ENCODE measurements at regions not wholly inside any gene's neighbourhood (a gene's known extent, or its start where the extent isn't known, plus 50 kb on each side); places are given as distances from the start of the nearest gene placed in this dataset.

DNA sequence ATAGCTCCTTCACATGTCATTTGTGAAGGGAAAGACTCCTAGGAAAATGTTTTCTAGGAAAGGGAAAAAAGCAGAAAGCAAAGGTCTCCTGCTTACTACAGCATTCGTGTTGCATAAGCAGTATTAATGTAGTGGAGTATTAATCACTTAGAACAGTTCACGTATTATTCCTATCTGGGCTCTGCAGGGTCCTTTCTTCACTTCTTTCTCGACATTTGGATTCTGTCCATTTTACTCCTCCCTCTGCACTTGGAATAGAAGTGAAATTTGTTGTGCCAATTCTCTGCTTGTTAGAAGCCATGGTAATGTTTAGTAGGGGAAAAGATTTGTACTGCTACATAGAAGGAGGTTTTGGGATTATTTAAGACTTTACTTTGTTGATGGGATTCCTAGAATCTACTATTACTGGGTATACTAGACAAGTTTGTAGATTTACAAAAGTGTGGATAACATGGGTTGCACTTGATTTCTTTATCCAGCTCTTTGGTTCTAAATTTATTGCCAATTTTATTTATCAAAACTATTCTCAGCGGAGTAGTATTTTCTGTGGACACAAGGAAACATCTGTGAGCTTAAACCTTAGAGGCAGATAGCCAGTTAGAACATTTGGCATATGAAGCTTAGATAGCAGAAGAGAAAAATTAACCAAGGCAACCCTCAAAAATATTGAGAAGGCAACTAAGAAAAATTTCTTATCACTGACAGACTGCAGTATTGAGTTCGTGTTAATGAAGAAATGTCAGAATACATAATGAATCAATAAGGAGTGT, 108.4 kb upstream of the ESR1 start:
- no peak for DNase-seq

DNA sequence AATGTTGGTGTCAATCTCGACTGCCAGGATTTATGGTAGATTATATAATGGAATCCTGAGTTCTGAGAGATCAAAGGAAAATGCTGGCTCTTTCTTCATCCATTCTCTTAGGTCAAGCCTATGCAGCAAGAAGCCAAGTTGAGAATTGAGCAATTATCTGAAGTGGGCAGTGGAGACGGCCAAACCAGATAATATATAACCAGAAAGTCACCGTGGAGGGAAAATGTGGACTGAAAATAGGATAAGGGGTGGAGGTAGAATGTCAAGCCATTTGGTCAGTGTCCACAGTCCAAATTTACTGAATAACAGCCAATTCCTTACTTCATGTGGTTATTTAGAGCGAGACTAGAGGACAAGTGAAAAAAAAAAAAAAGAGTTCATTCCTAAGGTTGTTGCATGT, 107.8 kb upstream of the ESR1 start:
- in situ Hi-C loops (cut with MboI; ENCODE audit: low pct_unique_long_range_greater_than_20kb, low sequenced_read_pairs), result no loop called here
- no peak for DNase-seq

More for the DNA sequence above, 108.4 kb upstream of the ESR1 start:
- in situ Hi-C loops (cut with MboI; ENCODE audit: low pct_unique_long_range_greater_than_20kb, low sequenced_read_pairs), result no loop called here

DNA sequence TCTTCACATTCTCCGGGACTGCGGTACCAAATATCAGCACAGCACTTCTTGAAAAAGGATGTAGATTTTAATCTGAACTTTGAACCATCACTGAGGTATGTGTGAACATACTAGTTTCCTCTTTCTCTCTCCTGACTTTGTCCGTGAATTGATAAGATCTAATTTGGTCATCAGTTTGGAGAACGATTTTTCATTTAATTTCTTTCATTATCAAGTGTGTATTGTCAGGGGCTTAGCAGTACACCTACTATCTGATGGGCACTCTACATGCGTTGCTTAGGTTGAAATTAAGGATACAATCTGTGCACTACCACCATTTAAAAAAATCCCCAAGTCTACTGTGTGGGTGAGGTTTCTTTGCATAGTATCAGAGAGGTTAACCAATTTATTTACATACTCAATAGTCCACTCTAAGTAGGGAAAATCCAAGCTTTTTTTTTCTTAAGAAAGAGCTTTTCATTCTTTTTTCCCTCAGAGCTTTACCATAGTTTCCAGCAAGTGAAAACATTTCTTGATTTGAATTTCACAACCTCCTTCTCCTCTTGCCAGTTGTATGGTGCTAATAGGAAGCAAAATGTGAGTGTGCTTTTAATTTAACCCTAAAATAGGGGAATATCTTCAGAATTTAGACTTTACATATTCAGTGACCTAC, 105.4 kb upstream of the ESR1 start:
- DNase-seq, result no peak
- in situ Hi-C loops (cut with MboI; ENCODE audit: low pct_unique_long_range_greater_than_20kb, low sequenced_read_pairs), result no loop called here

DNA sequence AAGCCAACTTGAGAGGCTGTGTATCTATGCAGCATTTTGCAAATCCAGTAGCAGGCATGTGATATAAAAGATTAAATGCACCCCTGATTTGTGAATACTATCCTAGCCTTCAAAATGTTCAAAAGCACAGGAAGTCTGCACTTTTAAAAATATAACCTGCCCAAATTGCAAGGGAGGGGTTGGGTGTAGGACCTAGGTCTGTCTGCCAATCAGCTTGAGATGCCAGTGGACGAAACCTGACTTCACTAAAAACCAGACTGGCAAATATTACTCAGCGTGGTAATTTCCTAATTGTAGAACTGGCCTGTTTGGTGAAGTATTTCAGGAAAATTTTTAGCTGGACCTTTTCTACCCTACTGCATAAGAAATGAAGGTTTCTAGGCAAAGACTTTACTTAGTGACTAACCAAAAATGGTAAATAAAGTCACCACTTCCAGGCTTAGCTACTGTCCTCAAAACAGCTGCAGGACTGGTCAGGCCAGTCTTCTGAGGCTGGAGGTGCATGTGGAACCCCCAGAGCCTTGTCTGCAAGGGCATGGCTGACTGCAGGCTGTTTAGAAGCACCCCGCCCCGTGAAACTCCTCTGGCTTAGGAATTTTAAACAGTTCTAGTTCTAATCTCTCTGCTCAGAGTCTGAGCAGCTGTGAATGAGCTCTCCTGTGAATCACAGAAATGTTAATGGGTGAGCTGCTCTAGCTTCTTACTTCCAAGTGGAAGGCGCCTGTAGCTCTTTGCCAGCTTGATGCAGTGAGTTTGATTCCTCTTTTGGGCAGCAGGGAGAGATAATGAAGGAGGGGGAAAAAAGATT, 104.4 kb upstream of the ESR1 start:
- DNase-seq, result no peak
- in situ Hi-C loops (cut with MboI; ENCODE audit: low pct_unique_long_range_greater_than_20kb, low sequenced_read_pairs), result no loop called here

DNA sequence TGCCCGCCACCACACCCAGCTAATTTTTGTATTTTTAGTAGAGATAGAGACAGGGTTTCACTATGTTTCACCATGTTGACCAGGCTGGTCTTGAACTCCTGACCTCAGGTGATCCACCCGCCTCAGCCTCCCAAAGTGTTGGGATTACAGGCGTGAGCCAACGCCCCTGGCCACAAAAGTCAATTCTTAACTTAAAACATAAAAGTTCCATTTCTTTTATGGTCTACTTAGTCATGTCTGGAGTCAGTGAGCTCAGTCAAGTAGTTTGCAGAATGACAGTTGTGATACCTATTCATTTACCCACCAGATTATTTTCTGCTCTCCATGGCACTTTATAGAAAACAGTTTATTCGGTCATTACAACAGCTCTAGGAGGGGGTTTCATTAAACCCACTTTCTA, 103.1 kb upstream of the ESR1 start:
- DNase-seq, result no peak
- in situ Hi-C loops (cut with MboI; ENCODE audit: low pct_unique_long_range_greater_than_20kb, low sequenced_read_pairs), result no loop called here

DNA sequence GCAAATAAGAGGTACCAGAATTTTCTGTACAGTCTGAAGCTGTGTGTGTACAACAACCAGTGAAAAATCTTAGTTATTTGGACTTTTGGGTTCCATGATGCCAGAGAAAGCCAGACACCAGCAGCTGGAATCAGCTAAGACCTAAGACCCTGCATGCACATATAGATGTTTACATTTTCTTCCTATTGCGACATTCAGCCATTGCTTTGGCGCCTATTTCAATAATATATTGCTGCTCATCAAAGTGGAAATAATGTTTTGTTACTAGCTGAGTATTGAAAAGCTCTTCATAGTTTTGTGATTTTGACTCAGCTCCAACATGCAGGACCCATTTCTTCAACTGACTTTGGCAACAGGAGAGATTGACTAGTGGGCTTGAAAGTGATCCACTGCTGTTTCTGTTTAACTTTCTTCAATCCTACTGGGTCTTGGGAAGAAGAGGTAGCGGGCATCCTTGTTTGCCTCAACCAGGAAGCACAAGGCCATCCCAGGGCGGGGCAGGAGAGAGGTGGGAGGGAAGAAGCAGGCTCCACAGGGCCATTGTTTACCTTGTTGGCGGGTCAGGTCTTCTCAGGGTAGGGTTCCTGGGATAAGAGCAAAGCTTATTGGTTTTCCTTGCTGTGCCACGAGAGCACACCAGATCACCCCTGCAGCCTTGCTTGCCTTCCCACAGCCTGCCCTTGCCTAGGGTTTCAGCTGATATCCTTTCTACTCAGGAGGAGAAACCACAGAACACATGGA, 101.3 kb upstream of the ESR1 start:
- in situ Hi-C loops (cut with MboI; ENCODE audit: low pct_unique_long_range_greater_than_20kb, low sequenced_read_pairs), result no loop called here
- no peak for DNase-seq

DNA sequence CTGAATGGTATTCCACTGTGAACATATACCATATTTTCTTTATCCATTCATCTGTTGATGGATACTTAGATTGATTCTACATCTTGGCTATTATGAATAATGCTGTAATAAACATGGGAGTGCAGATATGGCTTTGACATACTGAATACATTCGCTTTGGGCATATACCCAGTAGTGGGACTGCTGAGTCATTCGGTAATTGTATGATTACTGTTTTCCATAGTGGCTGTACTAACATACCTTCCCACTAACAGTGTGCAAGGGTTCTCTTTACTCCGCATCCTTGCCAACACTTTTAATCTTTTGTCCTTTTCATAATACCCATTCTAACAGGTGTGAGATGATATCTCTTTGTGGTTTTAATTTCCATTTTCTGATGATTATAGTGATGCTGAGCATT, 98.2 kb upstream of the ESR1 start:
- DNase-seq, result no peak
- in situ Hi-C loops (cut with MboI; ENCODE audit: low pct_unique_long_range_greater_than_20kb, low sequenced_read_pairs), result no loop called here

GRCh38 chr6:151716526-151716932, 91.0 kb upstream of the ESR1 start:
- in situ Hi-C loops (cut with MboI; ENCODE audit: low pct_unique_long_range_greater_than_20kb, low sequenced_read_pairs), result no loop called here
- DNase-seq, result peak; percentile 21

GRCh38 chr6:151719070-151719469, 88.4 kb upstream of the ESR1 start:
- no peak for DNase-seq
- in situ Hi-C loops (cut with MboI; ENCODE audit: low pct_unique_long_range_greater_than_20kb, low sequenced_read_pairs), result no loop called here

DNA sequence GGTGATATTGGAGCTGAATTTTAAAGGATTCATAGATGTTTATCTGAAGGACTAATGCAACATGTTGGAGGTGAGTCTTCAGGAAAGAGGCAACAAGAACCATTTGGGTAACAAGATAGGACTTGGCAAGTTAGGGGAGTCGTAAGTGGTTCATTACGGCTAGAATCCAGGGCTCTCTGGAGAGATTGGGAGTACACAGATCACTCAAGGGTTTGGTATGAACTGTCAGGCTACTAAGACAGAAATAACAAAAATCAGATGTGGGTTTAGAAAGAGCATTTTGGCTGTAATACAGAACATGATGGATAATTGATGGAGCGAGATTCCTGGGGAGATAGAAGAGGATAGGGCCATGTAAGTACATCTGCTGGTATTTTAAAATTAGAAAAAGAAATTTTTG, 86.3 kb upstream of the ESR1 start:
- DNase-seq, result no peak
- in situ Hi-C loops (cut with MboI; ENCODE audit: low pct_unique_long_range_greater_than_20kb, low sequenced_read_pairs), result no loop called here

DNA sequence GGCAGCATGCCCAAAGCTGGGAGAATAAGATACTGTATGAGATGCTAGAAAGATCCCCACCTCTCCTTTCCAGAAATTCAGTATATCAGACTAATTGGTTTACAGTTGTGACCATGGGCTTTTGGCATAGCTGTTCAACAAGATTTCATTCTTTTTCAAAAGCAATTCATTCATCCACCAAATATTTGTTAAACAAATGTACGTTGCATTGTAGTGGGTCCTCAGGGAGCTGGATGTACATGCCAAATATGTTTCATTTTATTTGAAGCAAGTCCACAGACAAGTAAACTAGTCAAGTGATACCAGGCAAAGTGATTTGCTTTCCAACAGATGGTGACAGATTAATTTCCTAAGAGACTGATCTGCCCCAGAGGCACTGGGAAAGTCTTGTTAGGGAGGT, 85.8 kb upstream of the ESR1 start:
- no peak for DNase-seq
- in situ Hi-C loops (cut with MboI; ENCODE audit: low pct_unique_long_range_greater_than_20kb, low sequenced_read_pairs), result no loop called here

- in situ Hi-C loops (cut with MboI; ENCODE audit: low pct_unique_long_range_greater_than_20kb, low sequenced_read_pairs), result no loop called here
- DNase-seq, result peak; percentile 54
Measured at GRCh38 chr6:151722342-151722741, 85.1 kb upstream of the ESR1 start.

DNA sequence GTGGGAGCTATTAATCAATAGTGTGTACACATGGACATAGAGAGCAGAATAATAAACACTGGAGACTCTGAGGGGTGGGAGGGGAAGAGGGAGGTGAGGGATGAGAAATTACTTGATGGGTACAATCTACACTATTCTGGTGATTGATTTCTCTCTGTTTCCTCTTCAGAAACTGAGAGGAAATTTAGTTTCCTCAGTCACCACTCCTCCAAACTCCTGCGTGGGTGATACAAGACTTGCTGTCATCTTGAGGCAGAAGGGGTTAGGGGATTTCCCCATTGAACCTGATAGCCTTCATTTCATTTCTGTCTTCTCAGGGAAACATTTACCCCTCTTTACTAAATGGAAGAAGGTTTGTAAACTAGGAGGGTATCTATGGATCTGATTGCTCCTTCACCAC, 84.3 kb upstream of the ESR1 start:
- in situ Hi-C loops (cut with MboI; ENCODE audit: low pct_unique_long_range_greater_than_20kb, low sequenced_read_pairs), result no loop called here
- DNase-seq, result no peak

GRCh38 chr6:151729829-151730495, 77.5 kb upstream of the ESR1 start:
- DNase-seq, result no peak
- in situ Hi-C loops (cut with MboI; ENCODE audit: low pct_unique_long_range_greater_than_20kb, low sequenced_read_pairs), result no loop called here

DNA sequence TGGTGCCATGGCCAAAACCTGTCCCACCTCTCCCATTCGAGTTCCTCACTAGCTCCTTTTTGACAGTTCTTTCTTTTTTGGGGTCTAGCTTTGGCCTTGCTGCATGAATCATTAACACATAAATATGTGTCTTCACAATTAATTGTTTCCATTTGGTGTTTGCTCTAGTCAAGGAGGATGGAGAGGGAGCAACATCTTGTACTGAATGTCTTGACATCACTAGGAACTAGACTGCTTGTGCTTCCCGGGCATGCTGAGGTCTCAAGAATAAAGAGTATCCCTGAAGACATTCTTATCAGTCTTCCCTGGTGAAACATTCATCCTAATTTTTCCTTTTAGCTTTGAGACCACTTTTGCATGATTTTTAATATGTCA, 77.0 kb upstream of the ESR1 start:
- no peak for DNase-seq
- in situ Hi-C loops (cut with MboI; ENCODE audit: low pct_unique_long_range_greater_than_20kb, low sequenced_read_pairs), result no loop called here

DNA sequence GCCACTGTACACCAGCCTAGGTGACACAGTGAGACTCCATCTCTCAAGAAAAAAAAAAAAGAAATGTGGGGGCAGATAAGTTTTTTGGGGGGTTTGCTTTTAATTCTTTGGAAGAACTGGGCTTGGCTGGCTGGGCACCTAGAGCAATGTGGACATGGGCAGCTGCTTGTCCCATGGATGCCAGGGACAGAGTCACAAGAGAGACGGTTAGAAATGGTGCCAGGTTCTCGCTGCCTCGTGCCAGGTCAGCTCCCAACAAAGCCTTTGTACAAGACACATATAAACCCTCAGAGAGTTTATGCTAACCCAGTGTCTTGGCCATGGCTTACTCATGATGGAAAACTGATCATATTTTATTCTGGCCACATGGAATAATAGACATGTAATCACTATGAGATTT, 76.2 kb upstream of the ESR1 start:
- in situ Hi-C loops (cut with MboI; ENCODE audit: low pct_unique_long_range_greater_than_20kb, low sequenced_read_pairs), result no loop called here
- no peak for DNase-seq

GRCh38 chr6:151733680-151734320, 73.7 kb upstream of the ESR1 start:
- DNase-seq, result no peak
- in situ Hi-C loops (cut with MboI; ENCODE audit: low pct_unique_long_range_greater_than_20kb, low sequenced_read_pairs), result no loop called here

GRCh38 chr6:151738267-151738666, 69.2 kb upstream of the ESR1 start:
- in situ Hi-C loops (cut with MboI; ENCODE audit: low pct_unique_long_range_greater_than_20kb, low sequenced_read_pairs), result no loop called here
- no peak for DNase-seq

- in situ Hi-C loops (cut with MboI; ENCODE audit: low pct_unique_long_range_greater_than_20kb, low sequenced_read_pairs), result no loop called here
Measured at GRCh38 chr6:151738960-151739359, 68.5 kb upstream of the ESR1 start.

More at GRCh38 chr6:151738960-151739359, 68.5 kb upstream of the ESR1 start:
- no peak for DNase-seq

All from KBM-7 (cell line).